WTC11 (cell line): ENCODE measurements at regions not wholly inside any gene's neighbourhood (a gene's known extent, or its start where the extent isn't known, plus 50 kb on each side); places are given as distances from the start of the nearest gene placed in this dataset.

ENCODE experiments used
- ATAC-seq: fragments of 200-7000 bp; cut with Tn5 transposase; 2 replicates; pipeline ENCODE4 v1.10.0; 2021; ENCODE audit warnings: mild to moderate bottlenecking, moderate library complexity
- CTCF ChIA-PET: fragments of 300-600 bp; sonication (Branson Sonifier 250); formaldehyde crosslinking; loops from one replicate; lab custom pipeline; 2021; ENCODE audit warnings: antibody characterized with exemption; lab: Charles Lee
- POLR2A ChIA-PET: fragments of 350-600 bp; sonication (Branson Sonifier 250); formaldehyde crosslinking; loops from one replicate; lab custom pipeline; 2021; ENCODE audit warnings: antibody characterized with exemption; lab: Charles Lee
- DNase-seq: peaks from one replicate; pipeline ENCODE4 v3.0.0; 2021; ENCODE audit warnings: low spot score
- H3K27ac Mint-ChIP-seq: 2 replicates; pipeline ENCODE4 v1.8.0; 2021; ENCODE audit warnings: mixed read lengths
- H3K27me3 Mint-ChIP-seq: 2 replicates; pipeline ENCODE4 v1.8.0; 2021; ENCODE audit warnings: low read depth, mild to moderate bottlenecking, moderate library complexity, mixed read lengths
- H3K36me3 Mint-ChIP-seq: 2 replicates; pipeline ENCODE4 v1.8.0; 2021; ENCODE audit warnings: mixed read lengths
- H3K4me1 Mint-ChIP-seq: 2 replicates; pipeline ENCODE4 v1.8.0; 2022; ENCODE audit warnings: mixed read lengths
- H3K4me3 Mint-ChIP-seq: 2 replicates; pipeline ENCODE4 v1.8.0; 2021; ENCODE audit warnings: mild to moderate bottlenecking, moderate library complexity, mixed read lengths
- H3K9me3 Mint-ChIP-seq: 2 replicates; pipeline ENCODE4 v1.8.0; 2021; ENCODE audit warnings: mixed read lengths
- AFF4 ChIP-seq: sonication (generic); formaldehyde crosslinking; IDR thresholded peaks from 2 replicates; pipeline ENCODE4 v1.8.1; 2023; ENCODE audit warnings: mild to moderate bottlenecking, missing genetic modification reagents, borderline replicate concordance
- ATF1 ChIP-seq: sonication (generic); formaldehyde crosslinking; IDR thresholded peaks from 2 replicates; pipeline ENCODE4 v1.8.1; 2023; ENCODE audit warnings: mild to moderate bottlenecking, moderate library complexity, missing genetic modification reagents
- CDX4 ChIP-seq: fragments of 250-450 bp; sonication (Bioruptor Pico); IDR thresholded peaks from 2 replicates; pipeline ENCODE4 v1.9.0; 2021; ENCODE audit warnings: moderate library complexity, mild to moderate bottlenecking, inconsistent platforms, borderline replicate concordance
- CREB1 ChIP-seq: sonication (generic); formaldehyde crosslinking; IDR thresholded peaks from 2 replicates; pipeline ENCODE4 v1.8.0; 2023; ENCODE audit warnings: mild to moderate bottlenecking, missing genetic modification reagents
- CTCF ChIP-seq: fragments of 200-600 bp; IDR thresholded peaks from 2 replicates; pipeline ENCODE4 v1.8.0; 2022; ENCODE audit warnings: antibody characterized with exemption
- E2F5 ChIP-seq: sonication (generic); formaldehyde crosslinking; IDR thresholded peaks from 2 replicates; pipeline ENCODE4 v1.8.1; 2022; ENCODE audit warnings: mild to moderate bottlenecking, moderate library complexity, missing genetic modification reagents
- EMX1 ChIP-seq: fragments of 250-450 bp; sonication (Bioruptor Pico); IDR thresholded peaks from 2 replicates; pipeline ENCODE4 v1.8.0; 2021; ENCODE audit warnings: mild to moderate bottlenecking
- GRHL2 ChIP-seq: fragments of 250-450 bp; sonication (Bioruptor Pico); IDR thresholded peaks from 2 replicates; pipeline ENCODE4 v1.8.0; 2022; ENCODE audit warnings: mild to moderate bottlenecking, moderate library complexity; ENCODE audit not compliant: insufficient replicate concordance, severe bottlenecking
- GTF2I ChIP-seq: fragments of 250-450 bp; sonication (Bioruptor Pico); conservative IDR thresholded peaks from 2 replicates; pipeline ENCODE4 v1.4.0; 2021; ENCODE audit warnings: mild to moderate bottlenecking
- HMGA2 ChIP-seq: fragments of 250-450 bp; sonication (Bioruptor Pico); IDR thresholded peaks from 2 replicates; pipeline ENCODE4 v1.4.0; 2021; ENCODE audit warnings: mild to moderate bottlenecking, moderate library complexity
- IRF1 ChIP-seq: sonication (generic); formaldehyde crosslinking; IDR thresholded peaks from 2 replicates; pipeline ENCODE4 v1.8.0; 2023; ENCODE audit warnings: missing genetic modification reagents
- JAZF1 ChIP-seq: fragments of 250-450 bp; sonication (Bioruptor Pico); IDR thresholded peaks from 2 replicates; pipeline ENCODE4 v1.9.0; 2021; ENCODE audit warnings: moderate library complexity, mild to moderate bottlenecking, inconsistent platforms
- NR1H2 ChIP-seq: sonication (generic); formaldehyde crosslinking; IDR thresholded peaks from 2 replicates; pipeline ENCODE4 v1.9.0; 2021; ENCODE audit warnings: mild to moderate bottlenecking, moderate library complexity, missing genetic modification reagents
- NR2C2 ChIP-seq: sonication (generic); formaldehyde crosslinking; IDR thresholded peaks from 2 replicates; pipeline ENCODE4 v1.8.0; 2022; ENCODE audit warnings: mild to moderate bottlenecking, missing genetic modification reagents
- RORB ChIP-seq: fragments of 250-450 bp; sonication (Bioruptor Pico); IDR thresholded peaks from 2 replicates; pipeline ENCODE4 v1.9.0; 2021; ENCODE audit warnings: mild to moderate bottlenecking
- SP1 ChIP-seq: sonication (generic); formaldehyde crosslinking; conservative IDR thresholded peaks from 2 replicates; pipeline ENCODE4 v1.8.1; 2022; ENCODE audit warnings: missing genetic modification reagents
- USF1 ChIP-seq: sonication (generic); formaldehyde crosslinking; IDR thresholded peaks from 2 replicates; pipeline ENCODE4 v1.8.0; 2022; ENCODE audit warnings: mild to moderate bottlenecking, missing genetic modification reagents
- USF2 ChIP-seq: sonication (generic); formaldehyde crosslinking; IDR thresholded peaks from 2 replicates; pipeline ENCODE4 v1.8.1; 2023; ENCODE audit warnings: mild to moderate bottlenecking, missing genetic modification reagents, moderate library complexity
- ZNF121 ChIP-seq: sonication (generic); formaldehyde crosslinking; IDR thresholded peaks from 2 replicates; pipeline ENCODE4 v1.8.0; 2023; ENCODE audit warnings: missing genetic modification reagents
- ZNF219 ChIP-seq: sonication (generic); formaldehyde crosslinking; IDR thresholded peaks from 2 replicates; pipeline ENCODE4 v1.8.0; 2023; ENCODE audit warnings: missing genetic modification reagents, mild to moderate bottlenecking, borderline replicate concordance
- ZNF232 ChIP-seq: sonication (generic); formaldehyde crosslinking; IDR thresholded peaks from 2 replicates; pipeline ENCODE4 v1.8.0; 2022; ENCODE audit warnings: mild to moderate bottlenecking, missing genetic modification reagents
- ZSCAN18 ChIP-seq: fragments of 250-450 bp; sonication (Bioruptor Pico); IDR thresholded peaks from 2 replicates; pipeline ENCODE4 v2.1.2; 2022; ENCODE audit warnings: mild to moderate bottlenecking, moderate library complexity

GRCh38 chr2:5132281-5132680 is 559.9 kb upstream of the SOX11 start:
- Mint-ChIP-seq H3K27ac (no peak overlapping the region), H3K27me3 (peaks cover 11% of the 10 kb centered on the region), H3K4me1 (no peaks in the 10 kb centered on the region), H3K36me3 (peaks cover 65% of the 10 kb centered on the region), H3K9me3 (peaks cover 86% of the 10 kb centered on the region), H3K4me3 (no peak overlapping the region)
- POLR2A ChIA-PET: no interaction called here
- CTCF ChIA-PET: no interaction called here
- ATAC-seq (no peak), DNase-seq (no peak)
- TF ChIP-seq GTF2I (CRISPR knock-in tag) (no peak), JAZF1 (no peak), CTCF (no peak), USF1 (CRISPR knock-in tag) (no peak), HMGA2 (CRISPR knock-in tag) (no peak), RORB (CRISPR knock-in tag) (no peak), USF2 (CRISPR knock-in tag) (no peak), ZNF219 (CRISPR knock-in tag) (no peak), CREB1 (no peak), SP1 (CRISPR knock-in tag) (no peak), NR1H2 (CRISPR knock-in tag) (no peak), GRHL2 (no peak), E2F5 (CRISPR knock-in tag) (no peak), ZSCAN18 (CRISPR knock-in tag) (no peak), EMX1 (CRISPR knock-in tag) (no peak), ATF1 (CRISPR knock-in tag) (no peak), IRF1 (no peak)

- TF ChIP-seq CDX4 (no peak), AFF4 (no peak), NR2C2 (CRISPR knock-in tag) (no peak), USF2 (CRISPR knock-in tag) (no peak), ZNF232 (CRISPR knock-in tag) (no peak), ZNF121 (CRISPR knock-in tag) (no peak)
- ATAC-seq (no peak), DNase-seq (no peak)
- Mint-ChIP-seq H3K9me3 (peaks cover 64% of the 10 kb centered on the region), H3K4me3 (no peak overlapping the region), H3K4me1 (no peaks in the 10 kb centered on the region), H3K27me3 (no peaks in the 10 kb centered on the region; the same call in none of the 2 replicates), H3K27ac (no peak overlapping the region), H3K36me3 (peaks cover 54% of the 10 kb centered on the region)
- POLR2A ChIA-PET: no interaction called here
- CTCF ChIA-PET: no interaction called here
Measured at GRCh38 chr2:5140347-5140746, 551.8 kb upstream of the SOX11 start.
